Ovary (tissue), 3 donors: ENCODE measurements at regions not wholly inside any gene's neighbourhood (a gene's known extent, or its start where the extent isn't known, plus 50 kb on each side); places are given as distances from the start of the nearest gene placed in this dataset.

Source experiments
- EP300 ChIP-seq: sonication (generic); formaldehyde crosslinking; IDR thresholded peaks from one replicate; pipeline ENCODE4 v1.6.1; 2017; ENCODE audit warnings: antibody characterized with exemption
- TF ChIP-seq, protein P1 (sequence below), 3 donors: fragments of 450-650 bp in 2 of 3; fragments of 200-600 bp in 1 of 3; IDR thresholded peaks; one replicate each; pipeline versions ENCODE4 v1.5.1 to v1.8.0; 2016 to 2022; ENCODE audit warnings: antibody characterized with exemption in 3 of 3, mild to moderate bottlenecking in 1 of 3
- donor health status: DM: no; HTN: no; CAD: no.

DNA sequence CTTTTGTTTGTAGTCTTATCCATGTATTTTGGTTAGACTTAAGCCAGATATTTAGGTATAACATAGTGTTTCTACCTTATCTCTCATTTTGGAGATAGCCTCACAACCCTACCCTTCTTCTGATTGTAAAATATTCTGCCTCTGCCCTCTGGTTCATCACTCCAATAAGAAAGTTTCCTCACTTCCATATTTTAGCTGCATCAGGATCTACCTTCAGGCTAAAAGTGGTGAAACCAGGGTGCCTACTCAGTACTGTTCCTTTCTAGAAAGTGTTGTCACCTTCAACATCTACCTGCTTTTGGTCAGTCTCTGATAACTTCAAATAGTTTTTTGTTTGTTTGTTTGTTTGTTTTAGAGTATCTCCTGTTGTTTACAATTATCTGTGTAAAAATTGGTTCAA is 294.6 kb downstream of the ANXA1 start:
- TF ChIP-seq, protein P1, sequence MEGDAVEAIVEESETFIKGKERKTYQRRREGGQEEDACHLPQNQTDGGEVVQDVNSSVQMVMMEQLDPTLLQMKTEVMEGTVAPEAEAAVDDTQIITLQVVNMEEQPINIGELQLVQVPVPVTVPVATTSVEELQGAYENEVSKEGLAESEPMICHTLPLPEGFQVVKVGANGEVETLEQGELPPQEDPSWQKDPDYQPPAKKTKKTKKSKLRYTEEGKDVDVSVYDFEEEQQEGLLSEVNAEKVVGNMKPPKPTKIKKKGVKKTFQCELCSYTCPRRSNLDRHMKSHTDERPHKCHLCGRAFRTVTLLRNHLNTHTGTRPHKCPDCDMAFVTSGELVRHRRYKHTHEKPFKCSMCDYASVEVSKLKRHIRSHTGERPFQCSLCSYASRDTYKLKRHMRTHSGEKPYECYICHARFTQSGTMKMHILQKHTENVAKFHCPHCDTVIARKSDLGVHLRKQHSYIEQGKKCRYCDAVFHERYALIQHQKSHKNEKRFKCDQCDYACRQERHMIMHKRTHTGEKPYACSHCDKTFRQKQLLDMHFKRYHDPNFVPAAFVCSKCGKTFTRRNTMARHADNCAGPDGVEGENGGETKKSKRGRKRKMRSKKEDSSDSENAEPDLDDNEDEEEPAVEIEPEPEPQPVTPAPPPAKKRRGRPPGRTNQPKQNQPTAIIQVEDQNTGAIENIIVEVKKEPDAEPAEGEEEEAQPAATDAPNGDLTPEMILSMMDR (IDR thresholded peaks at IDR 0.05) = no peak
- TF ChIP-seq EP300 = no peak
